PC-9 (cell line): ENCODE measurements at regions not wholly inside any gene's neighbourhood (a gene's known extent, or its start where the extent isn't known, plus 50 kb on each side); places are given as distances from the start of the nearest gene placed in this dataset.

ENCODE experiments used
- BruUV-seq: library from RNA; stranded (reverse); fragments of 400-500 nt; replicated peaks from 2 replicates; lab custom pipeline; 2021; lab: Mats Ljungman, UMichigan
- CTCF ChIA-PET: fragments of 300-600 bp; sonication (Branson Sonifier 250); formaldehyde crosslinking; loops from one replicate; lab custom pipeline; 2022; ENCODE audit warnings: antibody characterized with exemption; lab: Charles Lee
- POLR2A ChIA-PET: fragments of 300-600 bp; sonication (Branson Sonifier 250); formaldehyde crosslinking; loops from one replicate; lab custom pipeline; 2022; ENCODE audit warnings: antibody characterized with exemption; ENCODE audit not compliant: unreplicated experiment; lab: Charles Lee
- DNase-seq, 2 experiments: peaks; one replicate each; pipeline versions ENCODE4 v3.0.0 to v3.0.0-alpha.2; 2015 to 2022; ENCODE audit warnings: mixed read lengths in 1 of 2
- H2AFZ ChIP-seq: fragments of 200-600 bp; sonication (generic); 2 replicates; pipeline ENCODE4 v1.8.1; 2017; ENCODE audit warnings: antibody characterized with exemption
- H3F3A ChIP-seq: fragments of 200-600 bp; sonication (generic); 2 replicates; pipeline ENCODE4 v1.8.1; 2017; ENCODE audit warnings: antibody characterized with exemption, mild to moderate bottlenecking, low read depth; ENCODE audit not compliant: insufficient read depth
- H3K27ac ChIP-seq: fragments of 200-600 bp; sonication (generic); 2 replicates; pipeline ENCODE4 v1.6.1; 2016; ENCODE audit warnings: mixed run types
- H3K27me3 ChIP-seq: fragments of 200-600 bp; sonication (generic); 2 replicates; pipeline ENCODE4 v1.6.1; 2016; ENCODE audit warnings: low read depth, mixed run types; ENCODE audit not compliant: insufficient read depth
- H3K36me3 ChIP-seq: fragments of 200-600 bp; sonication (generic); 2 replicates; pipeline ENCODE4 v1.6.1; 2016; ENCODE audit warnings: low read depth, mixed run types
- H3K4me1 ChIP-seq: fragments of 200-600 bp; sonication (generic); replicated peaks from 2 replicates; pipeline ENCODE4 v1.6.1; 2016; ENCODE audit warnings: mixed run types; ENCODE audit not compliant: insufficient read depth
- H3K4me2 ChIP-seq: fragments of 200-600 bp; sonication (generic); 2 replicates; pipeline ENCODE4 v1.6.1; 2017; ENCODE audit warnings: mixed run types
- H3K4me3 ChIP-seq: fragments of 200-600 bp; sonication (generic); 2 replicates; pipeline ENCODE4 v1.6.1; 2016; ENCODE audit warnings: mixed run types
- H3K79me2 ChIP-seq: fragments of 200-600 bp; sonication (generic); 2 replicates; pipeline ENCODE4 v1.6.1; 2017; ENCODE audit warnings: low read depth, mixed run types
- H3K9me2 ChIP-seq: fragments of 200-600 bp; sonication (generic); 2 replicates; pipeline ENCODE4 v1.8.1; 2017; ENCODE audit warnings: mild to moderate bottlenecking; ENCODE audit not compliant: insufficient read depth
- H3K9me3 ChIP-seq: fragments of 200-600 bp; sonication (generic); 2 replicates; pipeline ENCODE4 v1.8.1; 2016; ENCODE audit warnings: low read depth; ENCODE audit not compliant: insufficient read depth
- H4K20me1 ChIP-seq: fragments of 200-600 bp; sonication (generic); 2 replicates; pipeline ENCODE4 v1.8.1; 2017; ENCODE audit not compliant: insufficient read depth
- CTCF ChIP-seq: fragments of 200-600 bp; sonication (generic); conservative IDR thresholded peaks from 2 replicates; pipeline ENCODE4 v1.6.1; 2017; ENCODE audit warnings: mixed run types, antibody characterized with exemption, mild to moderate bottlenecking, moderate library complexity
- EZH2 ChIP-seq: fragments of 200-600 bp; sonication (generic); IDR thresholded peaks from 2 replicates; pipeline ENCODE4 v1.8.0; 2017; ENCODE audit warnings: antibody characterized with exemption, low read depth
- intact Hi-C: fragments of 100-400 bp; cut with micrococcal nuclease; formaldehyde crosslinking; loops from one replicate; pipeline ENCODE4 v1.10.0; 2022; ENCODE audit not compliant: unreplicated experiment

- Histone ChIP-seq H3K4me2 (no peak overlapping the region), H3K4me3 (no peak overlapping the region), H4K20me1 (no peaks in the 10 kb centered on the region), H3K36me3 (no peaks in the 10 kb centered on the region), H3K27me3 (no peaks in the 10 kb centered on the region), H3K79me2 (no peaks in the 10 kb centered on the region), H3K27ac (no peak overlapping the region), H3K4me1 (no peaks in the 10 kb centered on the region), H3F3A (no peaks in the 10 kb centered on the region), H3K9me2 (no peaks in the 10 kb centered on the region), H2AFZ (no peak overlapping the region), H3K9me3 (no peaks in the 10 kb centered on the region)
- DNase-seq = no peak
- intact Hi-C loops = no loop called here
- TF ChIP-seq CTCF = no peak
- no peak for TF ChIP-seq EZH2
- ChIA-PET POLR2A (no interaction called here), CTCF (no interaction called here)
- no TSS peak for BruUV-seq
These were observed 121.3 kb downstream of the FHIP1A start for GRCh38 chr4:151530230-151530629.

DNA sequence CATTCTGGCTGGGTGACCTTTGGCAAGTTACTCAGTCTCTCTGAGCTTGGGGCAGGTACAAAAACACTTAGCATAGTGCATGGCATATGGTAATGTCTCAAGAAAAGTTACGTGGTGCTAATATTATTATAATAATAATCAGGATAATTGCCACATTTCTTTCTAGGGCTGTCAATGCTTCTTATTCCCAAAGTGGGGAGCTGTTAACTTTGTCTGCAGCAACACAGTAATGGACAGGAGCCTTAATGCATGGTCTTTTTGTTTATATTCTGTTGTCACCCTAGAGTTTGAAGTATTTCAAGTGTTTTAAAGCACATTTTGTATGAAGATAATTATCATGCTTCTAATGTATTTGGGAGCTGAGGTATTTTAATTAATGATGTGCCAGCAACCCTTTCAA lies 121.8 kb downstream of the FHIP1A start:
- Histone ChIP-seq H3K4me3 (no peak overlapping the region), H4K20me1 (no peaks in the 10 kb centered on the region), H3K79me2 (no peaks in the 10 kb centered on the region), H3K9me3 (no peaks in the 10 kb centered on the region), H2AFZ (no peak overlapping the region), H3K9me2 (no peaks in the 10 kb centered on the region), H3K27me3 (no peaks in the 10 kb centered on the region), H3K4me2 (no peak overlapping the region), H3K36me3 (no peaks in the 10 kb centered on the region), H3K27ac (no peak overlapping the region), H3F3A (no peaks in the 10 kb centered on the region), H3K4me1 (no peaks in the 10 kb centered on the region)
- ChIA-PET POLR2A (no interaction called here), CTCF (interaction anchor here (0.7 kb wide), 1 partner anchor 182 kb away, joined by 5 read pairs; no protein-coding TSS in a partner anchor)
- TF ChIP-seq EZH2 = no peak
- TF ChIP-seq CTCF = no peak
- no TSS peak for BruUV-seq
- DNase-seq = no peak
- intact Hi-C loops = no loop called here

DNA sequence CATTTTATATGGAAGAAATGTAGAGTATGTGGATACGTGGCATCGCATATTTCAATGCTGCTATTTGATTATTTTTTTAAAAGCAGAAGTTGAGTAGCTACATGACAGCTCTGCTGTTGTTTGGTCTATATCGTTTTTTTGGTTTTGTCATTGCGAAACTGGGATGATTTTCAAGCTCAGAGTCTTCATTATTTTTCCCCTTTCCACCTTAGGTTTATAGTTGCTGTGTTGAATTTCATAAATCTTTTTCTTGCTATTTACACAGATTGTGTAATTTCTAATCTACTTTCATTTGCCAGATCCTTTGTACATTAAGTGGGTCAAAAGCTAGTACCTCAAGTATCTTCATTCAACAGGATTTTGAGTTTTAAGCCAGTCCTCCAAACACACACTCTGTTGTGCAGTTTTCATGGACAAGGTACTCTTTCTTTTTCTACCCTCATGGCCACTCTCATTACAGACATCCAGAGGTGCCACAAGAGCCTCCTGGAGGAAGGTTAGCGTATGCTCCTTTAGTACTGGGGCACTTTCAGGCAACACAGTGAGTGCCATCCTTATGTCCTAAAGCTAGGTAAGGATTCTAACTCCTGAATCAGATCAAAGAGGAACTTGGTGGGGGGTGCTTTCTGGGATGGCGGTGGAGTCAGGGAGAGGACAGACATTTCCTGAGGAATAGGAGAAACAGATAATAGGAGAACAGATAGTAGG lies 123.2 kb downstream of the FHIP1A start:
- H3F3A ChIP-seq = no peaks in the 10 kb centered on the region
- TF ChIP-seq EZH2 = no peak
- TF ChIP-seq CTCF = no peak
- ChIA-PET POLR2A (no interaction called here), CTCF (no interaction called here)
- BruUV-seq = no TSS peak
- DNase-seq = no peak
- no peak overlapping the region for H3K27ac ChIP-seq
- no peaks in the 10 kb centered on the region for H4K20me1 ChIP-seq
- H3K27me3 ChIP-seq = no peaks in the 10 kb centered on the region
- intact Hi-C loops = no loop called here
- H3K4me3 ChIP-seq = no peak overlapping the region
- H3K4me1 ChIP-seq = no peaks in the 10 kb centered on the region
- no peaks in the 10 kb centered on the region for H3K79me2 ChIP-seq
- H3K9me3 ChIP-seq = no peaks in the 10 kb centered on the region
- H3K36me3 ChIP-seq = no peaks in the 10 kb centered on the region
- no peak overlapping the region for H2AFZ ChIP-seq
- no peaks in the 10 kb centered on the region for H3K9me2 ChIP-seq
- H3K4me2 ChIP-seq = no peak overlapping the region
